T-cell (primary cell): ENCODE measurements at regions not wholly inside any gene's neighbourhood (a gene's known extent, or its start where the extent isn't known, plus 50 kb on each side); places are given as distances from the start of the nearest gene placed in this dataset.
A peak's percentile ranks its signal among the peaks of the same experiment; 100 is the strongest.

Experiments used
- ATAC-seq, 4 experiments: fragments of 200-7000 bp in 3 of 4; fragments of 150-1000 bp in 1 of 4; cut with Tn5 transposase; replicated peaks in 1 of 4; 1 replicate in 3 of 4; 2 replicates in 1 of 4; pipeline ENCODE4 v1.10.0; 2021; ENCODE audit warnings: moderate library complexity in 3 of 4, mild to moderate bottlenecking in 2 of 4, moderate number of reproducible peaks in 1 of 4
- CTCF ChIA-PET, 2 donors: fragments of 300-600 bp; sonication (Branson Sonifier 250); formaldehyde crosslinking; loops; one replicate each; lab custom pipeline; 2022; ENCODE audit warnings: antibody characterized with exemption in 2 of 2; lab: Charles Lee
- POLR2A ChIA-PET, 2 donors: fragments of 300-600 bp; sonication (Branson Sonifier 250); formaldehyde crosslinking; loops; one replicate each; lab custom pipeline; 2022; ENCODE audit warnings: antibody characterized with exemption in 2 of 2; lab: Charles Lee
- DNase-seq, 35 experiments: peaks; one replicate each; pipeline versions ENCODE4 v3.0.0 to v3.0.0-alpha.2; 2013 to 2023
- H3K27ac ChIP-seq: one replicate; pipeline ENCODE4 v1.5.1; 2013; ENCODE audit warnings: low read length
- H3K27me3 ChIP-seq, 2 experiments: replicated peaks in 1 of 2; 1 replicate in 1 of 2; 2 replicates in 1 of 2; pipeline versions ENCODE4 v1.6.1 to v1.7.0; 2013; ENCODE audit warnings: low read length in 1 of 2, mixed read lengths in 1 of 2; ENCODE audit not compliant: control insufficient read depth in 2 of 2, insufficient read depth in 2 of 2; ENCODE audit errors: extremely low read depth in 1 of 2
- H3K36me3 ChIP-seq, 2 donors: 1 replicate in 1 of 2; 2 replicates in 1 of 2; pipeline versions ENCODE4 v1.6.1 to v1.7.0; 2013; ENCODE audit warnings: low read length in 1 of 2; ENCODE audit not compliant: control insufficient read depth in 2 of 2, insufficient read depth in 1 of 2; ENCODE audit errors: extremely low read depth in 1 of 2
- H3K4me1 ChIP-seq, 2 experiments: 1 replicate in 1 of 2; 2 replicates in 1 of 2; pipeline versions ENCODE4 v1.6.1 to v1.7.0; 2013; ENCODE audit warnings: low read length in 2 of 2, mixed read lengths in 1 of 2; ENCODE audit not compliant: insufficient read depth in 2 of 2, control insufficient read depth in 1 of 2; ENCODE audit errors: extremely low read depth in 1 of 2
- H3K4me3 ChIP-seq, 2 donors: 1 replicate in 1 of 2; 2 replicates in 1 of 2; pipeline versions ENCODE4 v1.5.1 to v1.7.0; 2013; ENCODE audit warnings: mild to moderate bottlenecking in 2 of 2, low read length in 1 of 2, moderate library complexity in 1 of 2; ENCODE audit not compliant: control insufficient read depth in 1 of 2; ENCODE audit errors: extremely low read depth in 1 of 2
- H3K9me3 ChIP-seq: 2 replicates; pipeline ENCODE4 v1.7.0; 2013
- H3K27ac Mint-ChIP-seq, 2 donors: one replicate each; pipeline ENCODE4 v1.8.0; 2020 to 2021; ENCODE audit warnings: mild to moderate bottlenecking in 2 of 2, mixed read lengths in 2 of 2
- H3K27me3 Mint-ChIP-seq, 2 donors: one replicate each; pipeline ENCODE4 v1.8.0; 2021 to 2022; ENCODE audit warnings: mixed read lengths in 2 of 2
- H3K36me3 Mint-ChIP-seq: one replicate; pipeline ENCODE4 v1.8.0; 2021; ENCODE audit warnings: mixed read lengths
- H3K4me1 Mint-ChIP-seq, 3 donors: one replicate each; pipeline ENCODE4 v1.8.0; 2020 to 2022; ENCODE audit warnings: mixed read lengths in 3 of 3, mild to moderate bottlenecking in 1 of 3
- H3K4me3 Mint-ChIP-seq, 3 donors: one replicate each; pipeline ENCODE4 v1.8.0; 2020 to 2022; ENCODE audit warnings: mild to moderate bottlenecking in 3 of 3, mixed read lengths in 3 of 3, moderate library complexity in 3 of 3
- H3K9me3 Mint-ChIP-seq, 3 donors: one replicate each; pipeline ENCODE4 v1.8.0; 2020 to 2022; ENCODE audit warnings: mixed read lengths in 3 of 3
- WGBS: methylation state at CpG from one replicate; pipeline ENCODE4 v1.1.5; 2013; ENCODE audit warnings: missing lambda C conversion rate; ENCODE audit not compliant: insufficient coverage; 5-methylcytosine and 5-hydroxymethylcytosine counted together

- H3K4me3 Mint-ChIP-seq = no peak overlapping the region
- CTCF ChIA-PET = no interaction called here
- DNase-seq = no peak
Measured at GRCh38 chr4:174170091-174170490, 113.4 kb downstream of the FBXO8 start.

GRCh38 chr4:174157106-174157607 is 126.3 kb downstream of the FBXO8 start:
- no peak overlapping the region for H3K4me3 Mint-ChIP-seq
- no peak overlapping the region for H3K27ac ChIP-seq
- peaks cover 13 to 32% of the 10 kb centered on the region in 2 donors for H3K27me3 Mint-ChIP-seq
- no peaks in the 10 kb centered on the region for H3K36me3 ChIP-seq
- H3K27me3 ChIP-seq = peaks cover 0 to 4% of the 10 kb centered on the region in 2 experiments
- H3K4me1 Mint-ChIP-seq = no peaks in the 10 kb centered on the region
- H3K9me3 ChIP-seq = no peaks in the 10 kb centered on the region
- 73% methylated on average over 1 of the region's 7 CpGs for WGBS
- ChIA-PET CTCF (no interaction called here), POLR2A (no interaction called here)
- DNase-seq (no peak), ATAC-seq (no peak)
- no peaks in the 10 kb centered on the region for H3K4me1 ChIP-seq
- no peak overlapping the region for H3K27ac Mint-ChIP-seq
- no peaks in the 10 kb centered on the region for H3K9me3 Mint-ChIP-seq
- H3K4me3 ChIP-seq = no peak overlapping the region
- H3K36me3 Mint-ChIP-seq = no peaks in the 10 kb centered on the region

More at GRCh38 chr4:174170091-174170490, 113.4 kb downstream of the FBXO8 start:
- Mint-ChIP-seq H3K27me3 (peaks cover 13 to 16% of the 10 kb centered on the region in 2 donors), H3K9me3 (no peaks in the 10 kb centered on the region), H3K36me3 (no peaks in the 10 kb centered on the region), H3K4me1 (no peaks in the 10 kb centered on the region), H3K27ac (no peak overlapping the region)
- Histone ChIP-seq H3K36me3 (no peaks in the 10 kb centered on the region), H3K9me3 (no peaks in the 10 kb centered on the region), H3K4me3 (no peak overlapping the region), H3K4me1 (no peaks in the 10 kb centered on the region), H3K27ac (no peak overlapping the region), H3K27me3 (peaks cover 0 to 7% of the 10 kb centered on the region in 2 experiments)
- 92% methylated on average over 2 of the region's 7 CpGs for WGBS
- POLR2A ChIA-PET = no interaction called here
- ATAC-seq = no peak

DNA sequence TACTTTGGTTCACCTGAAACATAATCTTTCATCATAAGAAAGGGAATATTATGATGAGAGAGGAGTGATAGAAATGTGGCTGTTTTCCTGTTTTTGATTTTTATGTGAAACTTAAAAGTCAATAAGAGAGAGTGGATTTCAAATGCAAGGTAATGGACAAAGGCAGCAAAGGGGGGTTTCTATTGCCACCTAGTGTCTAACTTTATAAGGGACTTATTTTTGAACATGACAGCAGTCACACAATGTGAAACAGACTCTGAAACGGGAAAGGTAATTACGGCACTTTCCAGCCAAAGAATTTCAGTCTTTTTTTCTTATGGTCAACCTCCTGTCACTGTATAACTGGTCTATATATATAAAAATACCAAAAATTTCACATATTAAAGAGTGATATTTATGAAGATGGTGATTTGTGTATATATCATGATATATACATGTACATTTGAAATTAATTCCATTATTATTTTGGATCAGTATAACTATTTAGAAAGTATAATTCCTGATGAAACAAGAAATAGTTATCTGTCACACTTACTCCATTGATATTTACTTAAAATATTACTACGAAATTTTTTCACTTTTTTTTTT is 127.1 kb downstream of the FBXO8 start:
- Mint-ChIP-seq H3K27ac (no peak overlapping the region), H3K27me3 (peaks cover 13 to 32% of the 10 kb centered on the region in 2 donors), H3K4me3 (no peak overlapping the region), H3K4me1 (no peaks in the 10 kb centered on the region), H3K36me3 (no peaks in the 10 kb centered on the region), H3K9me3 (no peaks in the 10 kb centered on the region)
- Histone ChIP-seq H3K27me3 (peaks cover 0 to 4% of the 10 kb centered on the region in 2 experiments), H3K27ac (no peak overlapping the region), H3K4me3 (no peak overlapping the region), H3K36me3 (no peaks in the 10 kb centered on the region), H3K4me1 (no peaks in the 10 kb centered on the region), H3K9me3 (no peaks in the 10 kb centered on the region)
- peak in 1 of 35 experiments; percentile 27 for DNase-seq
- no peak for ATAC-seq
- no CpG with 5 or more reads among the region's 3 CpGs for WGBS
- CTCF ChIA-PET = interaction anchor here in 1 of 2 donors (0.6 kb wide), 1 partner anchor 1146 kb away, joined by 4 read pairs; no protein-coding TSS in a partner anchor
- POLR2A ChIA-PET = no interaction called here

GRCh38 chr4:174154215-174154854 is 129.1 kb downstream of the FBXO8 start:
- Mint-ChIP-seq H3K36me3 (no peaks in the 10 kb centered on the region), H3K9me3 (no peaks in the 10 kb centered on the region), H3K27ac (no peak overlapping the region), H3K4me1 (no peaks in the 10 kb centered on the region), H3K27me3 (peaks cover 13 to 30% of the 10 kb centered on the region in 2 donors), H3K4me3 (no peak overlapping the region)
- ATAC-seq = no peak
- WGBS = no CpG with 5 or more reads among the region's 5 CpGs
- peaks cover 0 to 4% of the 10 kb centered on the region in 2 experiments for H3K27me3 ChIP-seq
- H3K36me3 ChIP-seq = no peaks in the 10 kb centered on the region
- H3K27ac ChIP-seq = no peak overlapping the region
- H3K9me3 ChIP-seq = no peaks in the 10 kb centered on the region
- H3K4me3 ChIP-seq = no peak overlapping the region
- ChIA-PET CTCF (interaction anchor here in 1 of 2 donors (0.9 kb wide), 1 partner anchor 852 kb away, joined by 3 read pairs; no protein-coding TSS in a partner anchor), POLR2A (no interaction called here)
- DNase-seq = no peak
- H3K4me1 ChIP-seq = no peaks in the 10 kb centered on the region

DNA sequence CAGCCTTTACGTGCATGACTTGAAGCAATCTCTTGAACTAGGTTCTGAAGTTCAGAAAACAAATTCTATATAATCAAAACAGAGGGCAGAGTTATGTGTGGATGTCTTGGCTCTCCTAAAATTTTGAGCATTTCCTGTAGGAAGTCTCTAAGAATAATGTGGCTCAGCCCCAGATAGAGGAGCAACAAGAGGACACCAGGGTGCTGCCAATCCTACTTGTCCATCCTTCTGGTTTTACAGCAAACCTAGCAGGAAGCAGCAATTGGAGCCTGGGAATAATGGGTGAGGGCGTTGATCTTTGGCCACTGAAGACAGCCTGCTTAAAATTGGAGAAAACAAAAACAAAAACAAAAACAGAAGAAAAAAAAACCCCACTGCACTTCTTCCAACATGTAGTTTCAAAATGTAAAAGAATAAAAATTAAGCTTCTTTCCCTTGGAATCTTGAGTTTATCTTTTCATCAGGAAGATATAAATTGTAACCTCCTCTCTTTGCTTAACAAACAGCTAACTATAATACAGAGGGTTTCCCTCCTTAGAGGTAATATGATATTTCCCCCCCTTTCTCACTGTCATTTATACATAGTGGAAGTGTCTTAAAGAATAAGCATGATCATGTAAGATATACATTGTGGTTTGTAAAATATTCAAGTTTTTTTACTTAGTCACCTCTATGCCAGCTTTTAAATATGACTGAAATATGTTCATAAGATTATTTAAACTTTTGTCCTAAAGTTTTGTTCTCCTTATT is 130.6 kb downstream of the FBXO8 start:
- Histone ChIP-seq H3K27me3 (peaks cover 0 to 4% of the 10 kb centered on the region in 2 experiments), H3K36me3 (no peaks in the 10 kb centered on the region), H3K9me3 (no peaks in the 10 kb centered on the region), H3K27ac (no peak overlapping the region), H3K4me3 (no peak overlapping the region), H3K4me1 (no peaks in the 10 kb centered on the region)
- no peaks in the 10 kb centered on the region for H3K36me3 Mint-ChIP-seq
- H3K4me1 Mint-ChIP-seq = no peaks in the 10 kb centered on the region
- WGBS = no CpG with 5 or more reads among the region's 2 CpGs
- CTCF ChIA-PET = interaction anchor here in 1 of 2 donors (0.6 kb wide), 1 partner anchor 13 kb away, joined by 3 read pairs; no protein-coding TSS in a partner anchor
- no peak overlapping the region for H3K4me3 Mint-ChIP-seq
- H3K9me3 Mint-ChIP-seq = no peaks in the 10 kb centered on the region
- POLR2A ChIA-PET = interaction anchor here in 1 of 2 donors (0.7 kb wide), 1 partner anchor 14 kb away, joined by 3 read pairs; no protein-coding TSS in a partner anchor
- no peak overlapping the region for H3K27ac Mint-ChIP-seq
- peaks cover 13 to 24% of the 10 kb centered on the region in 2 donors for H3K27me3 Mint-ChIP-seq
- no peak for ATAC-seq
- DNase-seq = no peak

DNA sequence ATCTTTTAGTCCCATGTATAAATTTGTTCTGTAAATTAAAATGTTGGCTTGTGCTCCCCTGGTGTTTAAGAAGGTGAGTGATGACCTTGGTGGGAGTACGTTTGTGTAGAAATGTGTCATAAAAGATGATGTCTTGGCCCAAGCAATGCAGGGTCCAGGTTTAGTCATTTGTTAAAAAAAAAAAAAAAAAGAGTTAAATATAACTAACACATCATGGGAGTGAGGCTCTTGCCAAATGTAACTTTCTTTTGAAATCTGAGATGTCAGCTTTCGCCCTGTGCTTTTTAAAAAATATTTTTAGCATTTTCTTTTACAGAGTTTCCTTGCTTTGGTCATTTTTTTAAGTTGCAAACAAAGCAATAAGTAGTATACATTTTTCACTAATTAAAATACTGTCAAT is 135.6 kb downstream of the FBXO8 start:
- H3K36me3 ChIP-seq = no peaks in the 10 kb centered on the region
- DNase-seq (no peak), ATAC-seq (no peak)
- Mint-ChIP-seq H3K4me3 (no peak overlapping the region), H3K27ac (no peak overlapping the region), H3K4me1 (no peaks in the 10 kb centered on the region), H3K9me3 (no peaks in the 10 kb centered on the region), H3K36me3 (no peaks in the 10 kb centered on the region), H3K27me3 (peaks cover 13 to 36% of the 10 kb centered on the region in 2 donors)
- CTCF ChIA-PET = interaction anchor here (0.6 kb wide), 2 partner anchors 7 to 30 kb away, joined by 3 read pairs; no protein-coding TSS in a partner anchor
- H3K27ac ChIP-seq = no peak overlapping the region
- peaks cover 0 to 4% of the 10 kb centered on the region in 2 experiments for H3K27me3 ChIP-seq
- H3K4me3 ChIP-seq = no peak overlapping the region
- WGBS = no CpG with 5 or more reads among the region's 2 CpGs
- POLR2A ChIA-PET = no interaction called here
- H3K9me3 ChIP-seq = no peaks in the 10 kb centered on the region
- H3K4me1 ChIP-seq = no peaks in the 10 kb centered on the region
